Endothelial cell of umbilical vein (primary cell): ENCODE measurements at regions not wholly inside any gene's neighbourhood (a gene's known extent, or its start where the extent isn't known, plus 50 kb on each side); places are given as distances from the start of the nearest gene placed in this dataset.

ENCODE experiments used
- BruUV-seq: library from RNA; stranded (reverse); fragments of 400-500 nt; replicated peaks from 2 replicates; lab custom pipeline; 2021; lab: Mats Ljungman, UMichigan
- CTCF ChIA-PET: fragments of 300-600, 350-600 bp; sonication (Branson Sonifier 250); formaldehyde crosslinking; loops from one replicate; lab custom pipeline; 2021; ENCODE audit warnings: antibody characterized with exemption, inconsistent platforms; lab: Charles Lee
- POLR2A ChIA-PET: fragments of 300-600, 350-600 bp; sonication (Branson Sonifier 250); formaldehyde crosslinking; loops from one replicate; lab custom pipeline; 2021; ENCODE audit warnings: antibody characterized with exemption, inconsistent platforms; lab: Charles Lee
- DNase-seq: peaks from one replicate; pipeline ENCODE4 v3.0.0-alpha.2; 2011; ENCODE audit warnings: low read depth, low spot score
- FAIRE-seq: peaks from 2 replicates; lab custom pipeline; 2011; peaks lifted over from hg19 to GRCh38; lab: Jason Lieb, UNC
- H2AFZ ChIP-seq: 2 replicates; pipeline ENCODE4 v1.6.0; 2012; ENCODE audit warnings: low read depth, low read length, control low read depth, inconsistent platforms
- H3K27ac ChIP-seq: 2 replicates; pipeline ENCODE4 v1.5.1; 2011; ENCODE audit warnings: low read depth, mild to moderate bottlenecking, control low read depth, low read length, moderate library complexity; ENCODE audit not compliant: insufficient read depth
- H3K27me3 ChIP-seq, 2 experiments: 2 replicates each; pipeline versions ENCODE4 v1.6.0 to v1.6.1; 2011; ENCODE audit warnings: low read length in 2 of 2, mixed read lengths in 1 of 2; ENCODE audit not compliant: control insufficient read depth in 2 of 2, insufficient read depth in 2 of 2
- H3K36me3 ChIP-seq, 2 experiments: 2 replicates in 1 of 2; 3 replicates in 1 of 2; pipeline ENCODE4 v1.5.1; 2011; ENCODE audit warnings: low read length in 2 of 2, mild to moderate bottlenecking in 1 of 2, moderate library complexity in 1 of 2; ENCODE audit not compliant: control insufficient read depth in 2 of 2, insufficient read depth in 2 of 2; ENCODE audit errors: extremely low read depth in 1 of 2
- H3K4me1 ChIP-seq: 3 replicates; pipeline ENCODE4 v1.5.1; 2011; ENCODE audit warnings: mild to moderate bottlenecking, low read length; ENCODE audit not compliant: control insufficient read depth, insufficient read depth; ENCODE audit errors: extremely low read depth
- H3K4me2 ChIP-seq: 2 replicates; pipeline ENCODE4 v1.6.1; 2011; ENCODE audit warnings: low read length, control low read depth, mixed read lengths; ENCODE audit not compliant: insufficient read depth
- H3K4me3 ChIP-seq, 3 experiments: fragments of 200-600 bp in 1 of 3; sonication (generic), shearing (Covaris generic) in 1 of 3; replicated peaks in 1 of 3; 2 replicates each; pipeline ENCODE4 v1.5.1; 2011 to 2016; ENCODE audit warnings: control low read depth in 3 of 3, low read length in 3 of 3, mild to moderate bottlenecking in 2 of 3, inconsistent platforms in 1 of 3, low read depth in 1 of 3, moderate library complexity in 1 of 3; ENCODE audit not compliant: insufficient read depth in 1 of 3
- H3K79me2 ChIP-seq: 2 replicates; pipeline ENCODE4 v1.6.0; 2012; ENCODE audit warnings: low read length, inconsistent platforms; ENCODE audit not compliant: control insufficient read depth, insufficient read depth
- H3K9ac ChIP-seq: replicated peaks from 2 replicates; pipeline ENCODE3; 2011; ENCODE audit warnings: low read length, control low read depth; ENCODE audit not compliant: insufficient read depth; ENCODE audit errors: extremely low read depth
- H3K9me1 ChIP-seq: replicated peaks from 3 replicates; pipeline ENCODE4 v1.6.0; 2011; ENCODE audit warnings: mild to moderate bottlenecking, low read length; ENCODE audit not compliant: control insufficient read depth, insufficient read depth; ENCODE audit errors: extremely low read depth
- H3K9me3 ChIP-seq: replicated peaks from 2 replicates; pipeline ENCODE4 v1.5.1; 2012; ENCODE audit warnings: low read length, inconsistent platforms; ENCODE audit not compliant: control insufficient read depth, insufficient read depth
- H4K20me1 ChIP-seq: replicated peaks from 2 replicates; pipeline ENCODE3; 2011; ENCODE audit warnings: mild to moderate bottlenecking, low read length; ENCODE audit not compliant: control insufficient read depth, insufficient read depth; ENCODE audit errors: extremely low read depth
- EZH2 ChIP-seq: IDR thresholded peaks from 2 replicates; pipeline ENCODE4 v1.6.1; 2012; ENCODE audit warnings: borderline replicate concordance, low read depth, mild to moderate bottlenecking, moderate library complexity, low read length, inconsistent platforms; ENCODE audit not compliant: severe bottlenecking
- POLR2A ChIP-seq: IDR thresholded peaks from 2 replicates; pipeline ENCODE4 v1.6.1; 2012; ENCODE audit warnings: low read depth, mild to moderate bottlenecking, control low read depth, low read length
- POLR2AphosphoS5 ChIP-seq: IDR thresholded peaks from 2 replicates; pipeline ENCODE4 v1.6.1; 2012; ENCODE audit warnings: low read depth, mild to moderate bottlenecking, control low read depth, low read length, moderate library complexity; ENCODE audit not compliant: insufficient read depth
- dilution Hi-C: fragments of 300-500 bp; cut with MboI; formaldehyde crosslinking; loops from one replicate; pipeline ENCODE4 v1.15.0; 2019; ENCODE audit warnings: low sequenced_read_pairs; ENCODE audit not compliant: extremely low pct_ligation_motif_present
- intact Hi-C: fragments of 100-400 bp; cut with micrococcal nuclease; formaldehyde crosslinking; loops from one replicate; pipeline ENCODE4 v1.10.0; 2022
- TF ChIP-seq, protein P1 (sequence below), 2 donors: IDR thresholded peaks; 1 replicate in 1 of 2; 2 replicates in 1 of 2; pipeline ENCODE4 v1.5.1; 2011; ENCODE audit warnings: low read length in 2 of 2, mild to moderate bottlenecking in 2 of 2, moderate library complexity in 2 of 2, control low read depth in 1 of 2, inconsistent platforms in 1 of 2, low read depth in 1 of 2; ENCODE audit not compliant: insufficient read depth in 1 of 2; ENCODE audit errors: extremely low read depth in 1 of 2
- TF ChIP-seq, protein P2 (sequence below): IDR thresholded peaks from 2 replicates; pipeline ENCODE4 v1.6.1; 2011; ENCODE audit not compliant: insufficient read depth, insufficient read length

DNA sequence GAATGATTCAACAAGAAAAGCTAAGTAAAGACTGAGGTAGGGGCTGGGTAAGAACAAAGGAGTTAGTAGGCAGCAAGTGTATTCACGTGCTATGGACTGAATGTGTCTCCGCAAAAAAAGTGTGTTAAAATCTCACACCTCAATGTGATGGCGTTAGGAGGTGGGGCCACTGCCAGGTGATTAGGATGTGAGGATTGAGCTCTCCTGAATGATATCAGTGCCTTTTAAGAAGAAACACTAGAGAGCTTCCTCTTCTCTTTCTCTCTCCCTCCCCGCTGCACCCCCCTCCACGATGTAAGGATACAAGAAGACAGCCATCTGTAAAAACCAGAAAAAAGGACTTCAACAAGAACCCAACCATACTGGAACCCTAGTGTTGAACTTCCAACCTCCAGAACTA lies 396.1 kb upstream of the PLXNA2 start:
- H2AFZ ChIP-seq = no peak overlapping the region
- H3K9me3 ChIP-seq = no peaks in the 10 kb centered on the region
- no peaks in the 10 kb centered on the region for H3K9me1 ChIP-seq
- POLR2A ChIA-PET = no interaction called here
- no peak overlapping the region for H3K4me3 ChIP-seq
- no peak overlapping the region for H3K9ac ChIP-seq
- CTCF ChIA-PET = interaction anchor here (1.5 to 1.6 kb wide), 2 partner anchors 12 to 14 kb away, joined by 3 to 4 read pairs; no protein-coding TSS in a partner anchor
- H3K27me3 ChIP-seq = no peaks in the 10 kb centered on the region
- no peaks in the 10 kb centered on the region for H3K4me1 ChIP-seq
- no peaks in the 10 kb centered on the region for H4K20me1 ChIP-seq
- TF ChIP-seq, protein P1, sequence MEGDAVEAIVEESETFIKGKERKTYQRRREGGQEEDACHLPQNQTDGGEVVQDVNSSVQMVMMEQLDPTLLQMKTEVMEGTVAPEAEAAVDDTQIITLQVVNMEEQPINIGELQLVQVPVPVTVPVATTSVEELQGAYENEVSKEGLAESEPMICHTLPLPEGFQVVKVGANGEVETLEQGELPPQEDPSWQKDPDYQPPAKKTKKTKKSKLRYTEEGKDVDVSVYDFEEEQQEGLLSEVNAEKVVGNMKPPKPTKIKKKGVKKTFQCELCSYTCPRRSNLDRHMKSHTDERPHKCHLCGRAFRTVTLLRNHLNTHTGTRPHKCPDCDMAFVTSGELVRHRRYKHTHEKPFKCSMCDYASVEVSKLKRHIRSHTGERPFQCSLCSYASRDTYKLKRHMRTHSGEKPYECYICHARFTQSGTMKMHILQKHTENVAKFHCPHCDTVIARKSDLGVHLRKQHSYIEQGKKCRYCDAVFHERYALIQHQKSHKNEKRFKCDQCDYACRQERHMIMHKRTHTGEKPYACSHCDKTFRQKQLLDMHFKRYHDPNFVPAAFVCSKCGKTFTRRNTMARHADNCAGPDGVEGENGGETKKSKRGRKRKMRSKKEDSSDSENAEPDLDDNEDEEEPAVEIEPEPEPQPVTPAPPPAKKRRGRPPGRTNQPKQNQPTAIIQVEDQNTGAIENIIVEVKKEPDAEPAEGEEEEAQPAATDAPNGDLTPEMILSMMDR (IDR thresholded peaks at IDR 0.05; ENCODE audit: extremely low read depth in 1 of 2, insufficient read depth in 1 of 2, low read depth in 1 of 2, low read length in 2 of 2) = no peak
- TF ChIP-seq POLR2A (no peak), POLR2AphosphoS5 (no peak), EZH2 (no peak)
- TF ChIP-seq, protein P2, sequence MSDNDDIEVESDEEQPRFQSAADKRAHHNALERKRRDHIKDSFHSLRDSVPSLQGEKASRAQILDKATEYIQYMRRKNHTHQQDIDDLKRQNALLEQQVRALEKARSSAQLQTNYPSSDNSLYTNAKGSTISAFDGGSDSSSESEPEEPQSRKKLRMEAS = no peak
- H3K4me2 ChIP-seq = no peak overlapping the region
- dilution Hi-C loops (no loop called here), intact Hi-C loops (no loop called here)
- no peaks in the 10 kb centered on the region for H3K79me2 ChIP-seq
- no peak overlapping the region for H3K27ac ChIP-seq
- FAIRE-seq = no peak
- no TSS peak for BruUV-seq
- H3K36me3 ChIP-seq = no peaks in the 10 kb centered on the region
- no peak for DNase-seq
